ENCODE measurements at regions not wholly inside any gene's neighbourhood (a gene's known extent, or its start where the extent isn't known, plus 50 kb on each side); places are given as distances from the start of the nearest gene placed in this dataset.

GRCh38 chr12:111038941-111039340, 118.6 kb upstream of the MYL2 start:
- DNase-seq = no peak
- H3K36me3 ChIP-seq = no peaks in the 10 kb centered on the region
- peaks cover 0 to 7% of the 10 kb centered on the region in 2 donors for H3K4me1 ChIP-seq
- H3K9me3 ChIP-seq = no peaks in the 10 kb centered on the region
- no peak overlapping the region for H3K27ac ChIP-seq
- TF ChIP-seq CTCF (IDR thresholded peaks at IDR 0.05) = no peak
- intact Hi-C loops (cut with DNase I) = no loop called here
- peaks cover 29 to 69% of the 10 kb centered on the region in 2 donors for H3K27me3 ChIP-seq
- no peak for ATAC-seq
- H3K4me3 ChIP-seq = no peak overlapping the region

GRCh38 chr12:111038077-111038476, 117.7 kb upstream of the MYL2 start:
- Histone ChIP-seq H3K4me1 (peaks cover 0 to 13% of the 10 kb centered on the region in 2 donors), H3K27me3 (peaks cover 35 to 77% of the 10 kb centered on the region in 2 donors), H3K9me3 (no peaks in the 10 kb centered on the region), H3K27ac (no peak overlapping the region), H3K36me3 (no peaks in the 10 kb centered on the region), H3K4me3 (no peak overlapping the region)
- no peak for TF ChIP-seq CTCF (IDR thresholded peaks at IDR 0.05)
- DNase-seq = no peak
- intact Hi-C loops (cut with DNase I) = no loop called here
- ATAC-seq = no peak

DNA sequence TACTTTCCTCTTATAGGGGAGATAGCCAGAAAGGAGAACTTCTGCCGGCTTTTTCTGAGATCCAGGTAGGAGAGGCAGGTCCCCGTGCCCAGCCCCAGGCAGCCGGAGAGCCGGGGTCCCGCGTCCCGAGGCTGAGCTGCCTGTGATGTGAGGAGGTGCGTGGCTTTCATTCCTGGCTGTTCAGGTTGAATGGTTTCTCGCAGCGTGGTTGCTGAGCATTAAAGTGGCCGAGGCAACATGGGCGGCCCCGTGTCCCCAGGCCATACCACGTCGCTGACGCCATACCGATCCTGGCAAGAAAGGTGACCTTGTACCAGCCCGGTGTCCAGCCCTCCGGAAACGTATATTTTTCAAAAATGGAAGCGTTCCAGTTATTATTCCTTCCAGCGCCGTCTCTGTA, 116.7 kb upstream of the MYL2 start:
- H3K9me3 ChIP-seq = no peaks in the 10 kb centered on the region
- ATAC-seq = no peak
- peaks cover 0 to 13% of the 10 kb centered on the region in 2 donors for H3K4me1 ChIP-seq
- intact Hi-C loops (cut with DNase I) = no loop called here
- no peak for DNase-seq
- no peak overlapping the region for H3K4me3 ChIP-seq
- no peak for TF ChIP-seq CTCF (IDR thresholded peaks at IDR 0.05)
- no peak overlapping the region for H3K27ac ChIP-seq
- peaks cover 45 to 87% of the 10 kb centered on the region in 2 donors for H3K27me3 ChIP-seq
- no peaks in the 10 kb centered on the region for H3K36me3 ChIP-seq

- ATAC-seq (no peak), DNase-seq (no peak)
- Histone ChIP-seq H3K27me3 (peaks cover 57 to 99% of the 10 kb centered on the region in 2 donors), H3K27ac (no peak overlapping the region), H3K36me3 (no peaks in the 10 kb centered on the region), H3K4me3 (no peak overlapping the region), H3K9me3 (no peaks in the 10 kb centered on the region), H3K4me1 (peaks cover 0 to 13% of the 10 kb centered on the region in 2 donors)
- no peak for TF ChIP-seq CTCF (IDR thresholded peaks at IDR 0.05)
- intact Hi-C loops (cut with DNase I) = no loop called here
Measured at GRCh38 chr12:111035578-111036301, 115.4 kb upstream of the MYL2 start.

DNA sequence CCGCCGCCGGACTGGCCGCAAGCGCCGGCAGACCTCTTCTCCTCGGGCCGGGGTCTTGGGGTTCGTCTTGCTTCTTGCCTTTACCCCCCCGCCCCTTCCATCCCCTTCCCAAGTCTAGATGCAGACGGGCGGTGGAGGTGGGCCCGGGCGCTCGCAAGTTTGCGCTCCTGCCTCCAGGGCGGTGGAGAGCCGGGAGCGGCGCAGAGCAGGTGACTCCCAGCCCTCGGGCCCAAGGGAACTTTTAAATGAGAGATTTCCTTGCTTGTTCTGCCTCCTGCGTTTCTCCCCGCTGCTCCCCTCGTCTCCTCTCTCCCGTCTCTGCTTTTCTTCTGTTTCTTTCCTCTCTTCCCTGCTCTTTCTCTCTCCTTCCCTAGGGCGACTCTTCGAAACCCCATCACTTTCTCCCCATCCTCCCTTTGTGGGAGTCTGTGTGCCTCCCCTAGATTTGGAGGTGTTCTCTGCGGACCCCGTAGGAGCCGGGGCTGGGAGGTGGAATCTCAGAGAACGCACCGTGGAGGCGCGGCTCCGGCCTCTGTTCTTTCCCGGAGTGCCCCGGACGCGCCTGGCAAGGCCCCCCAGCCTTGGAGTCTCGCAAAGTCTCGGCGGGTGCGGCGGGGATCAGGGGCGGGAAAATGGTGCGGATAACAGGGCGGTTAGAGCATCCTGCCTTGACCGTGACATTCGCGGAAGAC, 114.7 kb upstream of the MYL2 start:
- Histone ChIP-seq H3K27me3 (peaks cover 64 to 99% of the 10 kb centered on the region in 2 donors), H3K9me3 (no peaks in the 10 kb centered on the region), H3K4me3 (no peak overlapping the region), H3K27ac (no peak overlapping the region), H3K4me1 (peaks cover 0 to 13% of the 10 kb centered on the region in 2 donors), H3K36me3 (no peaks in the 10 kb centered on the region)
- intact Hi-C loops (cut with DNase I) = no loop called here
- ATAC-seq = no peak
- no peak for TF ChIP-seq CTCF (IDR thresholded peaks at IDR 0.05)
- DNase-seq = no peak
